Stimulated activated naive CD8-positive, alpha-beta T cell treated with anti-CD3 and anti-CD28 coated beads, Interleukin-15, Interleukin-2, amounts not matched to agents 100 U/mL and 50 U/mL, for 24 hours (primary cell): ENCODE measurements at regions not wholly inside any gene's neighbourhood (a gene's known extent, or its start where the extent isn't known, plus 50 kb on each side); places are given as distances from the start of the nearest gene placed in this dataset.

Experiments
- ATAC-seq: fragments of 150-1000 bp; cut with Tn5 transposase; one replicate; pipeline ENCODE4 v1.10.0; 2021
- DNase-seq: peaks from one replicate; pipeline ENCODE4 v3.0.0; 2021

DNA sequence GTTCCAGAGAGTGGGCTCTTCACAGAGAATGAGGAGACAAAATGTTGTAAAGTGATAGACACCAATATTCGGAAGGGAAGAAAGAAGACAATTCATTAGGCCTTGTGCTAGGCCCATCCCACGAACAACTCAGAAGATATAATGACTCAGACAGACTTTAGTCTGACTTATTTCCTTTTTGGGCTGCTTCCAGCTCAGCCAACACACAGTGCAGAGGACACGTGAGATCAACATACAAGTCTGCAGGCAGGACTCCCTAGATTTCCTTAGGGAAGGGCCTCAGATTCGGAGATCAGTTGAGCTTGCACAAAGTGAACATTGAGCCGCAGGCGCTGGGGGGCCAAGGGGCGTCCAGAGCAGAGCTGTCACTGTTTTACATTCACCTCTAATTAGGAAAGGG, 290.7 kb upstream of the TENM3 start:
- no peak for ATAC-seq

DNA sequence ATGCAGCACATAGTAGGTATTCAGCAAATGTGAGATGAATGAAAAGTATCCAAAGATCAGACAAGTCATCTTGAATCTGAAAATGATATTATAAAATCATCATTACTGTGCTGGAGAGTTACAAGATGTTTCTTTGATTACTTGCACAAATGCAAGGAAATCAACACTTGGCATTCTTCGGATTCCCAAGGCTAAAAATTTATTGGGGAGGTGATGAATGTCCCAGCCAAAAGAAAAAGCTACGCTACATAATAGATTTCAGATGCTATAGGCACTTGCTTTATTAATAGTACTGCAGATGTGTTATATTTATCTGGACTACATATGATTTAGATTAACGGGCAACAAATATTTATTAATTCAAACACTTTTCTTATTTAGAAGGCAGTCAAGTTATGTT, 286.7 kb upstream of the TENM3 start:
- DNase-seq: no peak
- no peak for ATAC-seq

More for the DNA sequence above, 290.7 kb upstream of the TENM3 start:
- DNase-seq: no peak

DNA sequence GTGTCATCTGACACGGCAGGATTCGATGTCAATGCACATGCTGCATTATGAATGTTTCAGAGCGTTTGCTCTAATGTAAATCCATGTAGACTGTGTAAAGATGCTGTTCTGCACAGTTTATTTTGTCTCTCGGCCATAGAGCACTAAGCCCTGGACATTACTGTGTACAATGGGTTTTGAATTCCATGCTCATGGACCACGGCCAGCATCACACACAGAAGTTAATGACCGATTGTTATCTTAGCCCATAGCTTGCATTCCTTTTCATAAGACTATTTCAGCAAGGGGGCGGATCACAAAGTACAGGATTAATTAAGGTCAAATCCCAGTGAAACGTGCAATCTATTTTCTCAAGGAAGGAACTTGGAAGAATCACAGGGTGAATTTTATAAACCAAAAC, 286.1 kb upstream of the TENM3 start:
- no peak for DNase-seq

DNA sequence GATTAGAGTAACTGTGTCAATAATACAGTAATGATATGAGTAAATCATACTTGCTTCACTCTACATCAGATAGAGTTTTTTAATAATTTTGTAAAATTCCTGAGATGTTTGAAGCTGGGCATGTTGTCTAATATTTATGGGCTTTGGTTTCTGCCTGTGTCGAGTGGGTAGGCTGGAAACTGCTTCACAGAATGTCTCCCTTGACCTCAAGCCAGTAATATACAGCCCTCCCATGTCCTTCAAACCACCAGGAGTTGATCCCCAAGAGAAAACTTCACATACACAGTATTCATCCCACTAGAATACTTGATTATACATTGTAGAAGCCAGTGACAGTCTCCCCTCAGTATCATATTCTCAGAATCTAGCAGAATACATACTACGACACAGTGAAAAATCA, 284.8 kb upstream of the TENM3 start:
- ATAC-seq: no peak
- no peak for DNase-seq

More for the DNA sequence above, 286.1 kb upstream of the TENM3 start:
- ATAC-seq: no peak

DNA sequence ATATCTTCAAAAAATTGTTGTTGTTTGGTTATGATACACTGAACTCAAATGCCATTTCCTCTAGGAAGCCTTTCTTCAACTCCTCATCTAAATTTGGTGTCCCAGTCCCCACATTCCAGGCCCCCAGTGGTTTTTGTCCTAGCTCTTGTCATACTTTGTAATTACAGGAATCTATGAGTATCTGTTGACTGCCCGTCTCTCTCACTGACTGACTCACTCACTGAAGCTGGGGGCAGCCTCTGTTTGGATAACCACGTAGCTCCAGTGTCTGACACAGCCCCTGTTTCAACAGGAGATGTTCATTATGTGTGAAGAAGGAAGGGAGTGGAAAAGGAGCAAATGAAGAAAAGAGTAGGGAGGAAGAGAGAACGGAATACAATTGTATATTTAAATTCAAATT, 284.1 kb upstream of the TENM3 start:
- ATAC-seq (no peak), DNase-seq (no peak)

GRCh38 chr4:181960384-181960783, 282.8 kb upstream of the TENM3 start:
- DNase-seq (no peak), ATAC-seq (no peak)

DNA sequence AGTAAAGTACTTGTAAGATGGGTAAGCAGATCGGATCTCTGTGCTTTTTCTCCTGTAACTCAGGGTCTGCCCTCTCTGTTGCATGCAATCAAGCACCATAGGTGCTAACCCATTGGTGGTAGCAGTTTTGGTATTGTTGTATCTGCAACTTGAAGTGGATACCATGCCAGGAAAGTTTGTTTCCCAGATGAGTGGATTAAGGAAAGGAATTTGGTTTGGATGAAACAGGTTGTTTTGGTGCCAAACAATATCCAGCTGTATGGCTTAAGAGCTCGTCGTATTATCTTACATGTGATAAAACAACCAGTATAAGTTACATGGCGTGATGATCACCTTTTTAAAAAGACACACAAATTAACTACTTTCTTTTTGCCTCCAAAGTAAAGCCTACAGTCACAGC, 280.9 kb upstream of the TENM3 start:
- no peak for DNase-seq
- ATAC-seq: no peak

- ATAC-seq (no peak), DNase-seq (no peak)
Measured at GRCh38 chr4:181964731-181965130, 278.5 kb upstream of the TENM3 start.

- DNase-seq: no peak
- ATAC-seq: no peak
Measured at GRCh38 chr4:181966104-181966551, 277.1 kb upstream of the TENM3 start.

DNA sequence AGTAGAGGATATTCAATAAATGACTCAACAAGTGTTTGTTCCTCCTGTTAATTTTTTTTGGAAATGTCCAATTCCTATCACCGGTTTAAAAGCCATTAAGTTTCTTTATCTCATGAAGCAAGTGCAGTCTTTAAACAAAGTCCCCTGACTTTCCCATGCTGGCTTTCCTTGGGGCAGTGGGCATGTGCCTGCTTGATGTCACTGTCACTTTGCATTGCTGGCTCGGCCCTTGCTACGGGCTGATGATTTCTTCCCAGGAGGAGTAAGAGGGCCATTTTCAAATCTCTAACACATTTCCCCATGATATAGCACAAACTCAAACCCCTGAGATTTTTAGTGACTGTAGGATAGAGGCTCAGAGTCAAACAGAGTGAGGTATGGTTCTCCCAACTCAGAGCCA, 275.8 kb upstream of the TENM3 start:
- no peak for DNase-seq

DNA sequence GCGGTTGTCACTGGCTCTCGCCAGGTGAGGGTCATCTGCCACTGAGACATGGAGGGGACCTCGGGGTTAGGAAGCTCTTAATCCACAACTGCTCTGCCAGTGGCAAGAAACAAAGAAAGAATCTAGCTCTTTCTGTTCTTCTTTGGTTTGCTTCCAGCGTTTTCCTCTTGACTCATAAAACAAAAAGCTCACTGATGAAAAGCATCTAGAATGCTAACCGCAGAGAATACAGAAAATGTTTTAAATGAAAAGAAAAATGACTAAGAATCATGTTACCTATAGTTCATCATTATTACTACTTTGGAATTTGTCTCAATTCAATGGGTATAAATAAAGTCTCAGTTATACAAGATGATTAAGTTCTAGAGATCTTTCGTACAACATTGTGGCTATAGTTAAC, 274.8 kb upstream of the TENM3 start:
- no peak for DNase-seq

More for the DNA sequence above, 275.8 kb upstream of the TENM3 start:
- no peak for ATAC-seq

GRCh38 chr4:181969151-181969550, 274.1 kb upstream of the TENM3 start:
- ATAC-seq: no peak
- DNase-seq: no peak

More for the DNA sequence above, 274.8 kb upstream of the TENM3 start:
- ATAC-seq: no peak

DNA sequence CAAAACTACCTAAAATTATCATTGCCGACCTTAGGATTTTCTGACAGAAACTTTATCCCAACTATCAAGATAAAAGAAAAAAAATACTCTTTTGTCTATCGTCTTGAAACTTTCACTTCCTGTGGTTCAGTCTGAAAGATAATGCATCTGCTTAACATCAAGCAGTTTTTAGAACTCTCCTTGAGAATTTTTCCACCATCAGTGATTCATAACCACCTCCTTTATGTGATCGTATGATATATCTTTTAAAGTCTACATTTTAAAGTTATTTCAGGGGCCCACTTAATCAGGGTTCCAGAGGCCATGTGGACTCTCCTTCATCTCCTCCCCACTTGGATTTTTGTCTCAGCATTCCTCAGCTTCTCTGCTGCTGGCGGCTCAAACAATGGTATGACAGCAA, 272.8 kb upstream of the TENM3 start:
- ATAC-seq: no peak

DNA sequence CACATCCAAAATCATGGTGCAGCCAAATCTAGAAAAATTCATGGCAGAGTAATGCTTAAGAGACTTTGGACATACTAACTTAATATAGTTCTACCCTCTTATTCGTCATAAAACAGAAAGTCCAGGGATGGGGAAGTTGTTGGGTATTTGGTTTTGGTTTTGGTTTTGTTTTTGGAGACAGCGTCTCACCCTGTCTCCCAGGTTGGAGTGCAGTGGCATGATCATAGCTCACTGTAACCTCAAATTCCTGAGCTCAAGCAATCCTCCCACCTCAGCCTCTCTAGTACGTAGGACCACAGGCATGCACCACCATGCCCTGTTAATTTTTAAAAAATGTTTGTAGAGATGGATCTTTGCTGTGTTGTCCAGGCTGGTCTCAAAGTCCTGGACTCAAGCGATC, 271.8 kb upstream of the TENM3 start:
- DNase-seq (no peak), ATAC-seq (no peak)

More for the DNA sequence above, 272.8 kb upstream of the TENM3 start:
- no peak for DNase-seq

DNA sequence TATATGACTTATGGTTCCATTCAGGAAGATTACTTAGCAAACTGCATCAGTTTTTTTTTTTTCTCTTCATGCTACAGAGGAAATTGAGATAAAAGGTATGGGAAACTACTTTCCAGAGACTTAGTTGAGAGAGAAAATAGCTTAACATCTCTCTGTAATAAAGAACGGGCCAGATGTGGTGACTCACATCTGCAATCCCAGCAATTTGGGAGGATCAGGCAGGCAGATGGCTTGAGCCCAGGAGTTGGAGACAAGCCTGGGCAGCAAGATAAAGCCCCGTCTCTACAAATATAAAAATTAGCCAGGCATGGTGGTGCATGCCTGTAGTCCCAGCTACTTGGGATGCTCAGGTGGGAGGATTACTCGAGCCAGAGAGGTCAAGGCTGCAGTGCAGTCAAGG, 271.2 kb upstream of the TENM3 start:
- no peak for DNase-seq
- no peak for ATAC-seq

DNA sequence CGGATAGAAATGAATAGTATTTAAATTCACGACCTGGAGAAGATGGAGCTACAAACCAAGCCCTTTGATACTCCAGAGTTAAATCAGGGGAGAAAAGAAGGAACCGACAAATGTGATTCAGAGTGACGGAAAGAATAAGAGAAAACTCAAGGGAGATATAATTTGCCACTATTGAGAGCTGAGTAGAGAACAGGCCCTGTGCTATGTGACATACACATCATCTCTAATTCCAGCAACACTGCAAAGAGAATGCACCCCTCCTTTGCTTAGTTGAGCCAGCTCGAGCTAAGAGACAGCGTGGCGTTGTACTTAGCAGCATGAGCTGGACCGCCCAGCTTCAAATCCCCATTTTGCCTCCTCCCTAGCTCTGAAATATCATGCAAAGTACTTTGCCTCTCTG, 266.4 kb upstream of the TENM3 start:
- no peak for ATAC-seq
- DNase-seq: no peak

- DNase-seq (no peak), ATAC-seq (no peak)
Measured at GRCh38 chr4:181982437-181982836, 260.8 kb upstream of the TENM3 start.

- DNase-seq (no peak), ATAC-seq (no peak)
Measured at GRCh38 chr4:181982856-181983255, 260.3 kb upstream of the TENM3 start.

DNA sequence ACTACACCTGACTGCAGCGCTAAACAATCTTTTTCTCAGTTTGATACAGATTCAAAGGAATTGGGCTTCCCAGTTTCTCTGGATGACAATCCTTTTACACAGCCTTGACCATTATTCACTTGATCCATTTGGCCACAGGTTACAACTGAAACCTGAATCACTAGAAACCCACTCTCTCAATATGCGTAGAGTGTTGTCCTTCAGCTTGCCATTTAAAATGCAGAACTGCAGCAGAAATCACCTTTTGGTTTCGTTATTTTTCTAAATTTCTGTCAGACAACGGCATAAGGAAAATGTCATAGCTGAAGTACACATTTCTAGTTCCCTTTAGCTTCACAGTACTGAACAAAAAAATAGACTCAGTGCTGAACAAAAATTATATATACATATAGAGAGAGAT, 255.8 kb upstream of the TENM3 start:
- DNase-seq (no peak), ATAC-seq (no peak)

DNA sequence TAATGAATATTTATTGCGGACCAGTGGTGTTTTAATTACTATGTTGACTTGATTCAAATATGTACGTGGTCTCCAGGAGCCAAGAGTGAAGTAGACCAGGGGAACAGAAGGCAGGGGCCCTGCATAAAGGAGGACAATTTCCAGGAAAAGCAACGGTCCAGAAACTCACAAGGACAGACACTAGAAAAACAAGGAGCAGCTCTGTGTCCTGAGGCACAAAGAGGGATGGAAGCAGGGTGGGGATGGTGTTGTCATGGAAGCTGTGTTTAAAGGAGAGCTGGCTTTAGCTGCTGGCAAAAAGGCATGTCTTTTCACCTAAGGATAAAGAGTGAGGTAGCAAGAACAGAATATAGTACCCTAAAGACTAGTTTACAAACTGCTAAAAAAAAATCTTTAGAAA, 254.1 kb upstream of the TENM3 start:
- ATAC-seq: no peak
- no peak for DNase-seq

DNA sequence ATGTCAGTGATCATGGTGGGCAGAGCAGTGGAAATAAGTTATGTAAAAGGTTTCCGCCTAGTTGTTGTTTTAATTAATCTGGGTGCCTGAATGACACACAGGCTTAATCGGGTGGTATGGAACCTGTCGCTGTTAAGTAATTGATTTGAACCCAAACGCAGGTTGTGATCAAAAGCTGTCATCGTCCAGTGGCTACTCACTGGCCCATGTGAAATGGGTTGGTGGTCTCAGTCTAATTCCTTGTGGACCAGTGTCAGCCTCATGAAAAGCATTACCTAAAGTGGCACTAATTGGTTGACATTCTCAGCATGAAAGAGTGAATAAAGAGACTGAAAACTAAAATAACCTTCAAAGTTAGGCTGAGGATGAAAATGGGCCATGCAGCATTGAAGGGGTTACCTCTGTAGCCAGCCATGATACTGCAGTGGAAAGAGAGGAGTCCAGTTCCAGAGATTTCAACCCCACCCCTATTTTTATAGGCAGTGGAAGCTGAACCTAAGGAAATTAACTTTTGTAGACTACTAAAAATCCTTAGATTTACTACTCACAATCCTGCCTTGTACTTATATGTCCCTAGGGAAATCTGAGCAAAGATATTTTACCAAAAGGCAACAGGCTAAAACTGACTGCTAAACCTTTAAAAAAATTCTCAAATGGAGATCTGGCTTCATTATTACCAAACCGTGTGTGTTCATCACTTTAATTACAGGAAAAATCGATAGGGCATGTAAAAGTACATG, 251.7 kb upstream of the TENM3 start:
- DNase-seq (no peak), ATAC-seq (no peak)

- no peak for ATAC-seq
- DNase-seq: no peak
Measured at GRCh38 chr4:181998398-181999295, 244.6 kb upstream of the TENM3 start.

DNA sequence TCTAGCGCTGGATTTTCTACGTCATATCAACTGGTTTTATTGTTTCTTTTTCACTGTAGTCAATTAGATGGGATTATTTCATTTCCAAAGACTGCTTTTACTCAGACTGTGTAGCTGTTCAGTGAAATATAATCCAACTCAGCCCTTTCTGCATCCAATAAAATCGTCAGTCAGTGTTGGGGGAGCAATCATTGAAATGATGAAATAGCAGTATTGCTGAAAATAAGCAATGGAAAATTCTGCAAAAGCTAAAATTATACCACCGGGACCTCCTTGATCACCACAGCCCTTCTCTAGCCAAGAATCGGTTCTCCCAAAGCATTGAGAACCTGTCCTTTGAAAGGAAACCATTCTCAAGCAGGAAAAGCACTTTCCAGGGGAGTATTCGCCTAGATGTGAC, 243.1 kb upstream of the TENM3 start:
- DNase-seq (no peak), ATAC-seq (no peak)
